Body of pancreas (tissue), 4 donors: ENCODE measurements at regions not wholly inside any gene's neighbourhood (a gene's known extent, or its start where the extent isn't known, plus 50 kb on each side); places are given as distances from the start of the nearest gene placed in this dataset.

Experiments used
- POLR2A ChIP-seq, 3 donors: fragments of 450-650 bp; IDR thresholded peaks; one replicate each; pipeline ENCODE4 v1.6.1; 2016; ENCODE audit warnings: antibody characterized with exemption in 3 of 3, mild to moderate bottlenecking in 2 of 3
- TF ChIP-seq, protein P1 (sequence below), 7 experiments: fragments of 450-650 bp in 4 of 7; fragments of 200-600 bp in 3 of 7; sonication (generic) in 3 of 7; IDR thresholded peaks; one replicate each; pipeline ENCODE4 v1.5.1; 2016 to 2019; ENCODE audit warnings: antibody characterized with exemption in 7 of 7

DNA sequence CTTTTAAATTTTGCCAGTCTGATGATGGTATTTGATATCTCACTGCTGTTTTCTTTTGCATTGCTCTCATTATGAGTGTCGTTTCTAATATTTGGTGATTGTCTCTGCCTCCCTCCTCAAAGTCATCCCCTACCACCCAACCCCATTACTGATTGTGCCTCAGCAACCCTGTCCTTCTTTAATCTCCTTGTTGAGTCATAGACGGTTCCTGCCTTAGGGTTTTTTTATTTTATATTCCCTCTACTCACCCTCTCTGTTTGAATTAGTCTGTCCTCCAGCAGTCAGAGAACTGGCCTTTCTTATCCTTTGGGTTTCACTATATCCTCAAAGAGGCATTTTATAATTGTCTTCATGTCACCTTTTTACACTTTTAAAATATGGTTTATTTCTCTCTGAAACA, 409.3 kb upstream of the CPEB2 start:
- TF ChIP-seq, protein P1, sequence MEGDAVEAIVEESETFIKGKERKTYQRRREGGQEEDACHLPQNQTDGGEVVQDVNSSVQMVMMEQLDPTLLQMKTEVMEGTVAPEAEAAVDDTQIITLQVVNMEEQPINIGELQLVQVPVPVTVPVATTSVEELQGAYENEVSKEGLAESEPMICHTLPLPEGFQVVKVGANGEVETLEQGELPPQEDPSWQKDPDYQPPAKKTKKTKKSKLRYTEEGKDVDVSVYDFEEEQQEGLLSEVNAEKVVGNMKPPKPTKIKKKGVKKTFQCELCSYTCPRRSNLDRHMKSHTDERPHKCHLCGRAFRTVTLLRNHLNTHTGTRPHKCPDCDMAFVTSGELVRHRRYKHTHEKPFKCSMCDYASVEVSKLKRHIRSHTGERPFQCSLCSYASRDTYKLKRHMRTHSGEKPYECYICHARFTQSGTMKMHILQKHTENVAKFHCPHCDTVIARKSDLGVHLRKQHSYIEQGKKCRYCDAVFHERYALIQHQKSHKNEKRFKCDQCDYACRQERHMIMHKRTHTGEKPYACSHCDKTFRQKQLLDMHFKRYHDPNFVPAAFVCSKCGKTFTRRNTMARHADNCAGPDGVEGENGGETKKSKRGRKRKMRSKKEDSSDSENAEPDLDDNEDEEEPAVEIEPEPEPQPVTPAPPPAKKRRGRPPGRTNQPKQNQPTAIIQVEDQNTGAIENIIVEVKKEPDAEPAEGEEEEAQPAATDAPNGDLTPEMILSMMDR (IDR thresholded peaks at IDR 0.05): no peak
- no peak for TF ChIP-seq POLR2A (IDR thresholded peaks at IDR 0.05)
